IPS DF 19.7 (cell line): ENCODE measurements at regions not wholly inside any gene's neighbourhood (a gene's known extent, or its start where the extent isn't known, plus 50 kb on each side); places are given as distances from the start of the nearest gene placed in this dataset.

Experiments used
- DNase-seq: peaks from one replicate; pipeline ENCODE4 v3.0.0-alpha.2; 2013; ENCODE audit warnings: low read depth, low spot score

DNA sequence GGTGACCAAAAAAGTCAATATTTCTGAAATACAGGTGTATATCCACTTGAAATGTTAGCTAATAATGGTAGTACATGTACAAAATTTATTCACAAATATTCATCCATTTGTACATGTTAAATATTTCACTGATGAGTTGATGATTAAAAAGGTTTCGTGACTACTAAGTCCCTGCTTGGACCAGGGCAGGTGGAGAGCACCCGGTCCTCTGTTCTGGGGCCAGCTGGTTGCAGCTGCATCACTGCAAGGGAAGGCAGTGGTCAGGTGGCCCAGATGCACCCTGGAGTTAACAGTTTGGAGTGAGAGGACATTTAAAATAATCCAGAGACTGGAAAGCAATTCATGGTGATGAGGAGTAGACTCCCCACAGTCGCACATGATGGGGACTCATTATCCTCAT, 141.2 kb downstream of the ZBTB18 start:
- no peak for DNase-seq

DNA sequence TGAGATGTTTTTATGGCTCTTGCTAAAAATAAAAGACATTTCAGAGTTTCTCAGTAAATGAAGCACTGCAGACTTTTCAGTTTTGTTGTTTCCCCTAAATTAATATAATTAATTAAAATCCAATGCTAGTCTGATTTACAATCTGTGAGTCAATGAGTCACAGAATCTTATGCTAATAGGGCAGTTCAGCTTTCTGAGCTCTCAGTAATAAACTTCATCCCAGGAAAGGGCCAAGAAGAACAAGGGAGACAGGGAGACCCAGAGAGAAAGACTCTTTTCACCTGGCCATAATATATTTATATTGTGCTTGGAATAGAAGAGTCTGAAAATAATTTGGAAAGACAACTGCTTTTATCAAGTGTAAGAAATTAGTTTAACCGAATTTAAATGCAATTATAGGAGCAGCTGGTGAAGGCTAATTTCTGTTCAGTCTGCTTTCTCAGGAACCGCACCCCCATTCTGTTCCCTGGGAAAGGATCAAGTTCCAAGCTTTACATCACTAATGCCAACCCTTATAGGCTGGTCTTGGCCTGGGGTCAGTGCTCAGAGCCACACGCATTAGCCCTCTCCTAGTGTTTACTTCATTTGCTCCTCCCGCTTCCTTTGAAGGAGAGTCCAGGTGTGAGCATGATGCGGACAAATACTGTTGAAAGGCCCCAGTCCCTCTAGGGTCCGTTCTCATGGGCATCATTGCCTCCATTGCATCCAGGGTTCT, 145.6 kb downstream of the ZBTB18 start:
- no peak for DNase-seq

DNA sequence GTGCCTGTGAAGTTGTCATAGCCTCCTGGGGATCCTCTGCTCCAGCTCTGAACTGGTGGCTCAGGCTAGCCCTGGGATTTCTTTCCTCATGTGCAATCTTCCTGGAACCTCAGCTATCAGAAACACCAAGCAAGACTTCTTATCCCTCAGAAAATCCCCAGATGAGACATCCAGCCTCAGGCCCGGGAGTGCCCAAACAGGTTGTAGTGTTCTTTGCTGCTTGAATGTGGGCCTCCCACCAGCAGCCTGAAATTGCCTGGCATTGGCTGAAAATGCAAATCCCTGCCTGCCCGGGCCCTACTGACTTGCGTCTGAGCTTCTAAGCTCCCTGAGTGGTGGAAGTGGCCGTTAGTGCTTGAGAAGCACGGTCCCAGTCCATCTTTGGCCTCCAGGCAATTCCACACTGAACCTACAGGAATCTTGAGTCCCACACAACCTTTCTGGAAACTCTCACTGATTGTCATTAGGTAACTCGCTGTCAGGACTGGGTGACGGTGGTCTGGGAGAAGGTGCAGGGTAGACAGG, 146.8 kb downstream of the ZBTB18 start:
- no peak for DNase-seq

DNA sequence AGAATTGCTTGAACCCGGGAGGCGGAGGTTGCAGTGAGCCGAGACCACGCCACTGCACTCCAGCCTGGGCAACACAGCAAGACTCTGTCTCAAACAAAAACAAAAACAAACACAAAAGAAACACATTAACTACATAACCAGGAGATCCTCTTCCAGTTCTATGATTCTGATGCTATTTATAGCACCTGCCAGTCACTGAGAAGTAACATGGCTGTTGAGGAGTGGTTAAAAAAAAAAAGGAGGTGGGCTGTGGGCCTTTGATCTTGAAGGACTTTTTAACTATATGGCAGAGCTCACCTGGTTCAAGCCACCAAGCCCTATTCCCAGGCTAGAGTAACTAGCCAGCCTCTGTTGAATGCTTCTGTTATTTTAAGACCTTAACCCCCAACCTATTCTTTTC, 148.8 kb downstream of the ZBTB18 start:
- no peak for DNase-seq

DNA sequence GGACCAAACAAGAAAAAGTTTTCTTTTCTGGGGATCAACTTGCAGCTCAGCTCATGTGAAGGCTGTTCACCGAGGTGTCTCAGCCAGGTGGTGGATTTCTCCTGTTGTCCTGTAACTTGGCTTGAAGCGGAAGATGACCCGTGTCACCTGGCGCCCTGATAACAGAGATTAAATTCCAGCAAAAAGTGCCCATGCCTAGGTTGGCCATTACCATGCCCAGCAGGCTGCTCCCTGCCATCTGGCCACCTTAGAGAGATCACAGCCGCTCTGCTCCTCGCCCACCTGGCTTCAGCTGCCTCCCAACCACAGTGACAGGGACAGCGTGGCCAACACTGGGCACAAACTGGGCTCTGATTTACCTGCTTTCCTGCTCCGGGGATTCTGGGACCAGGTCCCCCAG, 149.5 kb downstream of the ZBTB18 start:
- DNase-seq: no peak

DNA sequence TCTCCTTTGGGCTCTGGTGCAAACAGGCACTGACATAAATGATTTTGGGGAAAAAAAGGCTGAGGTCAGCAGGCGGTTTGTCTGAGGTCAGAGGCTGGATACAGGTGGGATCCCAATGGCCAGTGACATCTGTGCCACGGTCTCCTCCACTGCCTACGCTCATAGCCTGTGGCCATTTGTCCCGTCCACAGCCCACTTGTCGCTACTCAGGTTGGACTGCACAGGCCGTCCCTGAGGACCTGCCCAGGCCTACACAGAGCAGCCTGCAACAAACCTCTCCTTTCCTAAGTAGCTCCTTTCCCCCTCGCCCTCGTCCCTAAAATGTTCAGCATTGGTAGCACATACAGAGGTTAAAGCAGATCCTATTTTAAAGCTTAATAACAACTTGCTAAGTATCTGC, 150.7 kb downstream of the ZBTB18 start:
- no peak for DNase-seq

DNA sequence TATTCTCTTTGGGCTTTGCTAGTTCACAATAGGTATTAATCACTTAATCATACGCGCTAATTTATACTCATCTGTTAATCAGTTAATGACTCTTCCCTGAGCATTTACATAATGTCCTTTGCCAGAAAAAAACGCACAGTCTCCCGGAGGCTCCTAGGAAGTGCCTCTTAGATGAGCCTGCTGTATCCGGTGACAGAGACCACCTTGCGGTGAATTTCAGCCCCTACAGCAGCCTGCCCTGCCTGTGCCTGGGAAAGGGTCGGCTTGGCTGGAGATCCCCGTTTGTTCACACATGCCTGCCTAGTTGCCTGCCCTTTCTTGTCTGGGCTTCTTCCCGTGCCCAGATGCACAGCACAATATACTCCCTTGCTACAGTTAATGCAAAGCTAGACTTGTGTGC, 152.9 kb downstream of the ZBTB18 start:
- no peak for DNase-seq

DNA sequence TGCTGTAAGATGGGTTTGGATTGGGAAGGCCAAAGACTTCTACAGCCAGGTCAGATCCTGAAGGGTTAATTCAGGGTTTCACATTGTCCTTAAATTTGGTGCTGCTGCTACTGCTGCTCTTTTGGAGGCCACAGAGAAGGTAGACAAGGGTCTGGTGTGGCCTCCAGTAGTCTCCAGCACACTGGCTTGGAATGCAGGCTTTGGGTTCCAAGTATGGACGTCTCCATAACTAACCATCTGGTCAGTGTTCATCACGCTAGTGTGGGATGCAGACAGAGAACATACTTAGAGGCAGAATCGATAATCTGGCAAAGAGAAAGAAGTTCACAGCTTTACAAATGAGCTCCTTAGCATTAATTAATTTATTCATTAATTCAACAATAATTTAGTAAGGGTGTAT, 154.1 kb downstream of the ZBTB18 start:
- no peak for DNase-seq

DNA sequence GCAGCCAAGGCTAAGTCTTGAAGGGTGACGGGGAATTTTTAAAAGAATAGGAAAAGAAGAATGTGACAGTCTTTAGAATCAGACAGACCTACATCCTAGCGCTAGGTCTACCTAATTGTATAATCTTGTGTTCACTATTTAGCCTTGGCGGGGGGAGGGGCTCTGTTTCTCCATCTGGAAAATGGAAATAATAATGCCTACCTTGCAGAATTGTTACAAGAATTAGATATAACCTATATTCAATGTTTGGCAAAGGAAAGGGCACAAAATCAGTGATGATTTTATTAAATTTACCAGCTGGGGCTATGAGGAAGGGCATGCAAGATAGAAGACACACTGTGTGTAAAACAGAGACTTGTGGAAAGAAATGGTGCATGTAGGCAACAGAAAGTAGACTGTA, 154.8 kb downstream of the ZBTB18 start:
- DNase-seq: no peak

DNA sequence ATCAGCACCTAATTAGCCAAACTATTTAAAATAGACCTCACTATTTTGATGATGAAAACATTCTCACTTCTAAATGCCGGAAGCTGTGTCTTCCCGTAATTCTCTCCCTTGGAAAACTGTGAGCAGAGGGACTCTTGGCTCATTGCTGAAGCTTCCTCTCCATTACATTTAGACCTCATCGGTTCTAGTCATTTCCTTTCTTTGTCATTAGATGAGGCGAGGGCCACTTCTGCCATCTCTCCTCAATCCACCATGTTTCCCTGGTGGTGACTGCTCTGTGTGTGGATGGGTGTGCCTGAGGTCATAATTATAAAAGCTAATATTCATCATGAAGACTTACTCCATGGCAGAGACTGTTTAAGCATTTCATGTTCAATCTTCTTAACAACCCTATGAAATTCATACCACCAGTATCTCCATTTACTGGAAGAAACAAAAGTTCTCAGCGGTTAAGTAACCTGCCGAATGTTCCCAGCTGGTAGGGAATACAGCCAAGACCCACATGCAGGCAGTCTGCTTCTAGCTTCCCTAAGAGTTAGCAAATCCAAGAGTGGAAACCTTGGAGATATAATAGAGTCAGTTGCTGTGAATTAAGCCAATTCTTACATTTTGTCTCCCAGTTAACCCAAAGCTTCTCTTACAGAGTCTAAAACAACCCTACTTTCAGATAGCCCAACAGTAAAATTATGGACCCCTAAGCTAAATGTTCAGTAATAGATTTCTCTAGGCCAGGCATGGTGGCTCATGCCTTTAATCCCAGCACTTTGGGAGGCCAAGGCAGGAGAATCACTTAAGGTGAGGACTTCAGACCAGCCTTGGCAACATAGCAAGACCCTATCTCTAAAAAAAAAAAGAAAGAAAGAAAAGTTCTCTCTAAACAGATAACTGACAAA, 156.2 kb downstream of the ZBTB18 start:
- no peak for DNase-seq

DNA sequence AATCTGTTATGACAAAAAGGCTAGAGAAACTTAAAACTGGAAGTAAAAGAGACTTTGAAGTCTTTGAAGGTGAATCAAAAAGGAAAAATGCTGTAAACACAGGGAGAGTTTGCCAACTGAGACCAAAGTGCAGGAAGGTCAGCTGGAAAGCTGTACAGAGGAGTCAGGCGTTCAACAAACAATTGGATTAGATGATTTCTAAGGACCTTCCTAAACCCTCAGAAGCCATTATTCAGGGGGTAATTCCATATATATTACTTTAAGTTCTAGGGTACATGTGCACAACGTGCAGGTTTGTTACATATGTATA, 156.8 kb downstream of the ZBTB18 start:
- no peak for DNase-seq

DNA sequence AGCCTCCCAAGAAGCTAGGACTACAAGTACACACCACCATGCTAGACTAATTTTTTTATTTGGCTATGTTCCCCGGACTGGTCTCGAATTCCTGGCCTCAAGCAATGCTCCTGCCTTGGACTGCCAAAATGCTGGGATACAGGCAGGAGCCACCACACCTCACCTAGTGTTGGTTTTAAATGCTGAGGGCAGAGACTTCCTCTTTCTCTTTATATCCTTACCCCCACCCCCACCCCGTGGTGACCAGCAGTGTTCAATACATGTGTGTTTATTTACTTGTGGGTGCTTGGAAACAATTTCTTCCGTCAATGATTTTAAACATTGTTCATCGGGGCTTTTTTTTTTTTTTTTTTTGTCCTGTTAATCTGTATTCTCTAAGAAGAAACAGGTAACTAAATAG, 158.9 kb downstream of the ZBTB18 start:
- no peak for DNase-seq

DNA sequence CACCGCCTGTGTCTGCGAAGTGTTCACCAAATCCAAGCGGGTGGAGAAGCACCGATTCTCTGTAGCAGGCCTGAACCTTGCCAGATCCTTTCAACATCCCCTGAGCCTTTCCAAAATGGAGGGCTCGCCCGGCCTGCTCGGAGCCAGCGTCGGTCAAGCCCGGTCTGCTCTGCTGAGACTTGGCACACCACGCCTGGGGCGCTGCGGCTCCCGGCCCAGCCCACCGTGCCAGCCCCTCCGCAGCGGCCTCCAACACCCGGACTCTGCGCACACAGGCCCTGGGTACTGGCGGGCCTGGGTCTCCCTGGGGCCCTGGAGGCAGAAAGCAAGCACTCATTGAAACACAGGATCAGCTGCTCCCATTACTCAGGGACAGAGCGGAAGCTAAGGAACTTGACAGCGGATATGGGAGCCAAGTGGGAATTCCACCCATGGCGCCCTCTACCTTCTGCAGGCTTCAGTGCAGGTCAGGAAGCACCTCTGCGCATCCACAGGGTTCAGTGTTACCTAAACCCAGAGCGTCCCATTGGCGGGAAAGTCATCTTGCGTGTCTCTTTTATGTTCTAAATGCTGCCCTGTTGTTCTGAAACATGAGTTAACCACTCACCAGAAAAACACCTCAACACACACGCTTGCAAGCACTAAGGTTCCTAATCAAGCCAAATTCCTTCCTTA, 159.9 kb downstream of the ZBTB18 start:
- peak; percentile 76 for DNase-seq

DNA sequence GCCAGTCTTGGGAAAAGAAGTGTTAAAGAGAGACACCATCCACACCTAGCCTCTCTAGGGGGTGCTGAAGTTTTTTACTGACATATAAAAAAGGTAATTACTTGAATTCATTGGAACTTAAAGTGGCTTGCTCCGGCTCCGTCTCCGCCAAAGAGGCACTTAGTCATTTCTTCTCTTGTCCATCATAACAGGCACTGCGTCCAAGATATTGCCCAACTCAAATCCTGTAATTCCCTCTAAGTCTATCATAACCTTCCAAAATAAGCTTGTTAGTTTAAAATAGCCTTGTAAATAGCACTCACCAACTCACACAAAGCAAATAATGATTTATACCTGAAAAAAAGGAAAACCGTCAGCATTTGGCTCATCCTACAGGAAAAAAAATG, 160.5 kb downstream of the ZBTB18 start:
- no peak for DNase-seq

DNA sequence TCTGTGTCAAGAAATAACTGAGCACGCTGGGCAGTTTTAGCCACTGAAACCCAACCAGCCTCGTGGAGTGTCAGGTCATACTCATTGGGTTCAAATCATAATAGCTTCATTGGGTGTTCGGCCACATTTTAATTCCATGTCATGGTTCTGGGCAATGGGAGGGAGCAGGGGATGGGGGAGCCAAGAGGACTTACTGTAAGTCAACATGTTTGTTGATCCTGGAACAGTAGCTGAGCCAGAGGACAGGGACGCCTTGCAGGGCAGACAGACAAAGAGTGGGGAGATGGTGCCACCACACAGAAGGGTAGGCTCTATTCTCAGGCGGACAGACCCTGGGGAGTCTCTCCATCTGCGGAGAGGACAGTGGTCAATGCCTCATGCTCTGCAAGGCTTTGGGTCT, 161.1 kb downstream of the ZBTB18 start:
- DNase-seq: no peak

DNA sequence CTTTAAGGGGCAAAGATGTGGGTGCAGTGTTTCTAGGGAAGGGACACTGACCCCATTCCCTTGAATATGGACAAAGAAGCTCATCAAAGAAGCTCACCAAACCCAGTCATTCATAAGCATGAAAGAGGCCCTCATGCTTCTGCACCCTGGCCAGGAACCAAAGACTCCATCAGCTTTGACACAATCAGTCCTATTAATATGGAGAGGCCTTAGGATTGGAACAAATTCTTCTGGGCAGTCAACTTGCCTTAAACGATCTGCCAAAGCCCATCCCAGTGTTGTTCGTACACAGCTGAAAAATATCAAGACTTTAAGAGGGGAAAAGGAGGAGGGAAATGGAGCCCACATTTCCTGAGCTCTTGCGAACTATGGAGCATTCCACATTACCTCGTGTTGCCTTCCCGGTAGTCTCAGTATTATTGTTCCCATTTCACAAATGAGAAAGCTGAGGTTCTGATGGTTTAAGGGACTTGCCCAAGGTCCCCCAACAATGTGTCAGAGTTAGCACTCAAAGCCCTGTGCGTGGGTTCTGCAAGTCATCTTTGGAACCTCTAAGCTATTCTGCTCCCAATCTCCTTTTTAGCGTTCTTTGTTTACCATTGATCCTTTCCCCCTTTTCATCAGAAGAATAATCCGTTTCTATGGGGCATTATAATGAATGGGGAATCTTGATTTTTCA, 161.9 kb downstream of the ZBTB18 start:
- no peak for DNase-seq

DNA sequence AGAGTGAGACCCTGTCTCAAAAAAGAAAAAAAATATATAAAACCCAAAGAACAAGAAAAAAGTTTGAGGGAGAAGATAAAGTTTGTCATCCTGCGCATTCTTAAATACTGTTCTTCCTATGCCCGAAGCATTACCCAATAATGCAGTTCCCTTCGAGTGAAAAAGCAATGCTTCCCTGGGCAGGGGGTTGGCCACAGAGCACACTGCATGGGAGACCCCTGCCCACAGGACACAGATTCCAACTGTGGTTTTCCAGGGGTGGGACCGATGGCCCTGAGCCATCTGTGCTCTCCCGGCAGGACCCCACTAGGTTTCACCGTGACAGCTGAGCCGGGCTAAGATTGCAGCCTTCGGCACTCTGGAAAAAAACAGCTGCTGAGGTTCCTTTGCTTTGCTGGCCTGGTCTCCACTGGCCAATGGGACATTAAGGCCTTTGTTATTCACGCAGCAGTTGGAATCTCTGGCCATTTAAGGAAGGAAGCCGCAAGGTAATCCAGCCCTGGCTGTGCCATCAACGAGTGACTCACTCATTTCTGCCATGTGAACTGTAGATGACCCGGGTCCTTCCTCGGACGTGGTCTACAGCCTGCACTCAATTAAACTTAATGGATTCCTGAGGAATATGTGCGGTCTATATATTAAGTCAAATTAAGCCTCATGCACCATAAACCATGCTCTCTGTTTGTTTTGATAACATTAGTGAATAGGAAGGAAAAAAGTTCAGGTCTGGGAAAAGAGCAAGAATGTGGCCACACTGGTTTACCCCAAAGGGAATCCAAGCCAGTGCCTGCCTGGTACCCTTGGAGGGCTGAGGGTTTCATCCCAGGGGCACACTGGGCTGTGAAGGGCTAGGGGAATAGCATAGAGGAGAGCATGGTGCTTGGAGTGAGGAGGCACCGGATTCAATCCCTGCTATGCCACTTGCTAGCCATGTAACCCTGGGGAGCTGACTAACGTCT, 163.2 kb downstream of the ZBTB18 start:
- peak; percentile 88 for DNase-seq

DNA sequence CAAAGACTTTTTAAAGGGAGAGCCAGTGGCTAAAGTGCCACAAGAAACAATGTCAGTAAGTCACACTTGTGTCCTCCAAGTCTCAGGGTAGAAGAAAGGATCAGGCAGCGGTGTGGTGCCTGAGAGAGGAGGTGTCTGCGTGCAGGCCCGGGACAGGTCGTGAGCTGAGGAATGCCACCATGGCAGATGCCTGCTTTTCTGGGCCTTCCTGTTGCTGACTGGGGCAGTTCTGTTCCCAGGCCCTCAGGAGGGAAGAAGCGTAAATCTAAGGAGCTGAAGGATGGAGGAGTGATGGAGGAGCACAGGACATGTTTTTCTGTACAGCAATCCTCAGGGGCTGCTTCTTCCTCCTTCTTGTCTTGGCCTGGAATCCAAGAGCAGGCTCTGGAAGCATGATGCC, 165.8 kb downstream of the ZBTB18 start:
- no peak for DNase-seq

DNA sequence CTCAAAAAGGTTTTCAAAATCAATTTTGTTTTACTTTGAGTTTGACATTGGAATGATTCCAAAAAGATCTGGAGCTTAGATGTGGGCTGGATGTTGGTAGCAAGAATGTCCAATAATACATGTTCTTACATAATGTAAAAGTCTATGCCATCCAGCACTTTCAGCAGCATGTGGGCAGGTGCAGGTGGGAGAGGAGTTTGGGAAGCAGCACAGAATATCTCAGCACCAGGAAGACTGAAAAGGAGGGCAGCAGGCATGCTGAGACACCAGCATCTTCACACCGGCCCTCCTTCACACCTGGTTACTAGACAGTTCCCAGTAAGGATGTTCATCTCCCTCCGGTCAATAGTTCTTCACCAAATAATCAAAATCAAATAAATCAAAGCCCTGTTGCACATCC, 166.6 kb downstream of the ZBTB18 start:
- DNase-seq: no peak

DNA sequence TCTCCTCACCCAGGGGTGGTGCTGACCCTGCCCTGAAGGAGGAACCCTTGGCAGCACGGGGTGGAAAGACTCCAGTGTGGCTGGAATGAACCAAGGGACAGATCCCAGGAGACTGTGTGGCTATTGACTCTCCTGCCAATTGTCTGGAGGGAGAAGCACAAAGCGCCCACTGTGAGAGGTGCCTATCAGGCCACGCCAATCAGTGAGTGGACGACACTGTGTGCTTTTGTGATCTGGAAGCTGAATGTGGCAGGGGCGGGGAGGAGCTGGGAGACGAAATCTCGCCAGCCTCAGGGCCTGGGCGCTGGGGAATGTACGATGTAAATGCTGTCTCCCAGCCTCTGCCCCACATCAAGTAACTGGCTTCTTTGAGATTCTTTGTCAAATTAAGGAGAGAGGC, 167.1 kb downstream of the ZBTB18 start:
- DNase-seq: no peak

DNA sequence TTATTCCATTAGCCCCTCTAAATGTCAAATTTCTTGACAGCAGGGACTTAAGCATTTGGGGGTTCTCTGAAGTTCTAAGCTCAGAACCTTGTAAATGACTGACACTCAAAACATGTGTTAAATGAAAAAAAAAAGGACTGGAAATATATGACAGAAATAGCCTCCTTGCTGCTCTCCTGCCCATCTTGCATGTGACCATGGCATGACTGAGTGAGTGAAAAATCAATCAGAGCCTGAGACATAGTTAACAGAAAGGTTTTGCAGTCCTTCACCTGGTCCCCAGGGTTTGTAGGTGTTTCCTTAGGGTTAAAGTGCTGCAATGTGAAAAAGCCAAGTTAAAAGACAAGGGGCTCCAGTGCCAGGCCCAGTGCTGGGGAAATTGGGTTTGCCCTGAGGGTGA, 168.1 kb downstream of the ZBTB18 start:
- DNase-seq: no peak
